ENCODE measurements at regions not wholly inside any gene's neighbourhood (a gene's known extent, or its start where the extent isn't known, plus 50 kb on each side); places are given as distances from the start of the nearest gene placed in this dataset.

DNA sequence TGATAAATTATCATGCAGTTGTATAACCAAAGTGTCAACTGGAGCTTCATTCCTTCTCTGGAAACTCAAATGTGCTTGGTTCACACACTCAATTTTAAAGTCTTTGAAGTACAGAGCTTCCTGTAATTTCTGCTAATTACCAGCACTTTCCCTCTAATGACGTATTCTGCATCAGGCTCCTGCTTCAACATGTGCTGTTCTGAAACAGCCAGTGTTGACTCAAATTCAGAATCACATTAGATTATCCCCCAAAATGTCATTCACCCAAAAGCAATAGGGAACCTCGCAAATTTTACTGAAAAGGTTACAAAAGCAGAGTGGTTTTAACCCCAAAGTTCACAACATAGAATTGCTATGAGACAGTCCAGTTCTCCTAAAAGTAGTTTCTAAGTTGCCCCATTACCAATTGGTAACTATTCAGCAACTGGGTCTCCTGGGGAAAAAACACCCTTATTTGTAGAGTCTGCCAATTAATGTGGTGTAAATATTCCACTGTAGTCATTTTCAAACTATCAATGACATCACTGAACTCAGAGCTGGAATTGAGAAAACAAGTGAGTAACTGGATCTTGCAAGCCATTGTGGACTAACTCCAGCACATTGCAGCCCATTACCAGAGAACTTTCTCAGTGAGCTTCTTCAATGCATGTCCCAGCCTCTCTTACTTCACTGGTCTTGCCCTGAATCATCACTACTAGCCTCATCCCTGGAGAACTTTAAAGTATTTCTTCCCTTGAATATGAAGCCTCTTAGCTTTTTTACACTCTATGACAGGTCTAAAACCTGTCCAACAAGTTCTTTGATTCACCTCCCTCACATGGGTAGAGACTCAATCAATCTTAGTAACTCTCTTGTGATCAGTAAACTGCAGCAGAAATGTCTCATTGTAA lies 955.4 kb downstream of the EFNB2 start:
- Histone ChIP-seq H3K4me3 (ENCODE audit: low read depth, low read length) (no peak overlapping the region), H3K36me3 (ENCODE audit: control insufficient read depth in 2 of 2, insufficient read depth in 1 of 2, low read length in 2 of 2) (no peaks in the 10 kb centered on the region), H3K27ac (ENCODE audit: extremely low read depth, low read depth, low read length) (no peak overlapping the region), H3K9me3 (ENCODE audit: control insufficient read depth, insufficient read depth, low read depth, low read length) (no peaks in the 10 kb centered on the region), H3K4me1 (ENCODE audit: control insufficient read depth, insufficient read depth, low read length) (no peaks in the 10 kb centered on the region)
- TF ChIP-seq ZNF292 (tag by site-specific recombination; IDR thresholded peaks at IDR 0.05; ENCODE audit: borderline replicate concordance, low read depth) (no peak), ZNF423 (tag by site-specific recombination; IDR thresholded peaks at IDR 0.05) (no peak), MYNN (tag by site-specific recombination; IDR thresholded peaks at IDR 0.05; ENCODE audit: borderline replicate concordance) (no peak), ZNF10 (tag by site-specific recombination; IDR thresholded peaks at IDR 0.05) (no peak), GLIS1 (tag by site-specific recombination; IDR thresholded peaks at IDR 0.05) (no peak), ZNF302 (tag by site-specific recombination; IDR thresholded peaks at IDR 0.05; ENCODE audit: low read depth) (no peak), ZNF404 (tag by site-specific recombination; IDR thresholded peaks at IDR 0.05) (no peak), ZNF777 (tag by site-specific recombination; IDR thresholded peaks at IDR 0.05; ENCODE audit: borderline replicate concordance) (no peak), ZNF549 (tag by site-specific recombination; IDR thresholded peaks at IDR 0.05) (no peak), YY2 (tag by site-specific recombination; IDR thresholded peaks at IDR 0.05) (no peak), ZNF175 (tag by site-specific recombination; IDR thresholded peaks at IDR 0.05) (no peak), ZNF19 (tag by site-specific recombination; IDR thresholded peaks at IDR 0.05; ENCODE audit: low read depth) (no peak)
- TF ChIP-seq, protein P1, sequence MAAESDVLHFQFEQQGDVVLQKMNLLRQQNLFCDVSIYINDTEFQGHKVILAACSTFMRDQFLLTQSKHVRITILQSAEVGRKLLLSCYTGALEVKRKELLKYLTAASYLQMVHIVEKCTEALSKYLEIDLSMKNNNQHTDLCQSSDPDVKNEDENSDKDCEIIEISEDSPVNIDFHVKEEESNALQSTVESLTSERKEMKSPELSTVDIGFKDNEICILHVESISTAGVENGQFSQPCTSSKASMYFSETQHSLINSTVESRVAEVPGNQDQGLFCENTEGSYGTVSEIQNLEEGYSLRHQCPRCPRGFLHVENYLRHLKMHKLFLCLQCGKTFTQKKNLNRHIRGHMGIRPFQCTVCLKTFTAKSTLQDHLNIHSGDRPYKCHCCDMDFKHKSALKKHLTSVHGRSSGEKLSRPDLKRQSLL (tag by site-specific recombination; IDR thresholded peaks at IDR 0.05): no peak
- TF ChIP-seq, protein P2, sequence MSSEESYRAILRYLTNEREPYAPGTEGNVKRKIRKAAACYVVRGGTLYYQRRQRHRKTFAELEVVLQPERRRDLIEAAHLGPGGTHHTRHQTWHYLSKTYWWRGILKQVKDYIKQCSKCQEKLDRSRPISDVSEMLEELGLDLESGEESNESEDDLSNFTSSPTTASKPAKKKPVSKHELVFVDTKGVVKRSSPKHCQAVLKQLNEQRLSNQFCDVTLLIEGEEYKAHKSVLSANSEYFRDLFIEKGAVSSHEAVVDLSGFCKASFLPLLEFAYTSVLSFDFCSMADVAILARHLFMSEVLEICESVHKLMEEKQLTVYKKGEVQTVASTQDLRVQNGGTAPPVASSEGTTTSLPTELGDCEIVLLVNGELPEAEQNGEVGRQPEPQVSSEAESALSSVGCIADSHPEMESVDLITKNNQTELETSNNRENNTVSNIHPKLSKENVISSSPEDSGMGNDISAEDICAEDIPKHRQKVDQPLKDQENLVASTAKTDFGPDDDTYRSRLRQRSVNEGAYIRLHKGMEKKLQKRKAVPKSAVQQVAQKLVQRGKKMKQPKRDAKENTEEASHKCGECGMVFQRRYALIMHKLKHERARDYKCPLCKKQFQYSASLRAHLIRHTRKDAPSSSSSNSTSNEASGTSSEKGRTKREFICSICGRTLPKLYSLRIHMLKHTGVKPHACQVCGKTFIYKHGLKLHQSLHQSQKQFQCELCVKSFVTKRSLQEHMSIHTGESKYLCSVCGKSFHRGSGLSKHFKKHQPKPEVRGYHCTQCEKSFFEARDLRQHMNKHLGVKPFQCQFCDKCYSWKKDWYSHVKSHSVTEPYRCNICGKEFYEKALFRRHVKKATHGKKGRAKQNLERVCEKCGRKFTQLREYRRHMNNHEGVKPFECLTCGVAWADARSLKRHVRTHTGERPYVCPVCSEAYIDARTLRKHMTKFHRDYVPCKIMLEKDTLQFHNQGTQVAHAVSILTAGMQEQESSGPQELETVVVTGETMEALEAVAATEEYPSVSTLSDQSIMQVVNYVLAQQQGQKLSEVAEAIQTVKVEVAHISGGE (tag by site-specific recombination; conservative IDR thresholded peaks at IDR 0.05; ENCODE audit: low read depth): no peak
- TF ChIP-seq, protein P3, sequence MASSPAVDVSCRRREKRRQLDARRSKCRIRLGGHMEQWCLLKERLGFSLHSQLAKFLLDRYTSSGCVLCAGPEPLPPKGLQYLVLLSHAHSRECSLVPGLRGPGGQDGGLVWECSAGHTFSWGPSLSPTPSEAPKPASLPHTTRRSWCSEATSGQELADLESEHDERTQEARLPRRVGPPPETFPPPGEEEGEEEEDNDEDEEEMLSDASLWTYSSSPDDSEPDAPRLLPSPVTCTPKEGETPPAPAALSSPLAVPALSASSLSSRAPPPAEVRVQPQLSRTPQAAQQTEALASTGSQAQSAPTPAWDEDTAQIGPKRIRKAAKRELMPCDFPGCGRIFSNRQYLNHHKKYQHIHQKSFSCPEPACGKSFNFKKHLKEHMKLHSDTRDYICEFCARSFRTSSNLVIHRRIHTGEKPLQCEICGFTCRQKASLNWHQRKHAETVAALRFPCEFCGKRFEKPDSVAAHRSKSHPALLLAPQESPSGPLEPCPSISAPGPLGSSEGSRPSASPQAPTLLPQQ (tag by site-specific recombination; IDR thresholded peaks at IDR 0.05): no peak
- TF ChIP-seq, protein P4, sequence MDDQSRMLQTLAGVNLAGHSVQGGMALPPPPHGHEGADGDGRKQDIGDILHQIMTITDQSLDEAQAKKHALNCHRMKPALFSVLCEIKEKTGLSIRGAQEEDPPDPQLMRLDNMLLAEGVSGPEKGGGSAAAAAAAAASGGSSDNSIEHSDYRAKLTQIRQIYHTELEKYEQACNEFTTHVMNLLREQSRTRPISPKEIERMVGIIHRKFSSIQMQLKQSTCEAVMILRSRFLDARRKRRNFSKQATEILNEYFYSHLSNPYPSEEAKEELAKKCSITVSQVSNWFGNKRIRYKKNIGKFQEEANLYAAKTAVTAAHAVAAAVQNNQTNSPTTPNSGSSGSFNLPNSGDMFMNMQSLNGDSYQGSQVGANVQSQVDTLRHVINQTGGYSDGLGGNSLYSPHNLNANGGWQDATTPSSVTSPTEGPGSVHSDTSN (CRISPR knock-in tag; IDR thresholded peaks at IDR 0.05): no peak
- ChIA-PET CTCF (interaction anchor here (0.6 to 1.3 kb wide), 2 partner anchors 9 to 1041 kb away, joined by 4 read pairs; no protein-coding TSS in a partner anchor), POLR2A (no interaction called here)

DNA sequence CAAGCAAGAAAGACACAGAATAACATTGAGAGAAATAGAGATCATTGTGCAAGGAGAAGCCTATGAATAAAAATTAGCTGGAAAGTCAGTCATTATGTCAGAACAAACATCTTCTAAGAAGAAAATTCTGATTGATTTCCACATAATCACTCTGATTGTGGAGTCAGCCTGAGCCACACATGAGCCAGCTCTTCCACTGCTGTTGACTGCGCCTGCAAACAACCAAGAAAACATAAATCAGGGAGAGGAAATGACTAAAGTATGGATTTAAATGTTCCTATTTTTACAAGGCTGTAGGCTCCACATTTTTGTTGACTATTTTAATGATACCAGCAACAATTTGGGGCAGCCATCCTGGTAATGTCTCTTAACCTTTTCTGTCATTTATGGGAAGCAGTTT lies 962.3 kb downstream of the EFNB2 start:
- no peaks in the 10 kb centered on the region for H3K4me1 ChIP-seq (ENCODE audit: control insufficient read depth, insufficient read depth, low read length)
- ChIA-PET POLR2A (no interaction called here), CTCF (no interaction called here)
- TF ChIP-seq, protein P5, sequence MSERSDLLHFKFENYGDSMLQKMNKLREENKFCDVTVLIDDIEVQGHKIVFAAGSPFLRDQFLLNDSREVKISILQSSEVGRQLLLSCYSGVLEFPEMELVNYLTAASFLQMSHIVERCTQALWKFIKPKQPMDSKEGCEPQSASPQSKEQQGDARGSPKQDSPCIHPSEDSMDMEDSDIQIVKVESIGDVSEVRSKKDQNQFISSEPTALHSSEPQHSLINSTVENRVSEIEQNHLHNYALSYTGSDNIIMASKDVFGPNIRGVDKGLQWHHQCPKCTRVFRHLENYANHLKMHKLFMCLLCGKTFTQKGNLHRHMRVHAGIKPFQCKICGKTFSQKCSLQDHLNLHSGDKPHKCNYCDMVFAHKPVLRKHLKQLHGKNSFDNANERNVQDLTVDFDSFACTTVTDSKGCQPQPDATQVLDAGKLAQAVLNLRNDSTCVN (tag by site-specific recombination; optimal IDR thresholded peaks at IDR 0.05): no peak
- no peak for TF ChIP-seq ZFP3 (tag by site-specific recombination; IDR thresholded peaks at IDR 0.05; ENCODE audit: low read depth)
- no peak for TF ChIP-seq ZNF138 (tag by site-specific recombination; IDR thresholded peaks at IDR 0.05; ENCODE audit: borderline replicate concordance)
- TF ChIP-seq ZNF837 (tag by site-specific recombination; IDR thresholded peaks at IDR 0.05): no peak
- TF ChIP-seq, protein P6, sequence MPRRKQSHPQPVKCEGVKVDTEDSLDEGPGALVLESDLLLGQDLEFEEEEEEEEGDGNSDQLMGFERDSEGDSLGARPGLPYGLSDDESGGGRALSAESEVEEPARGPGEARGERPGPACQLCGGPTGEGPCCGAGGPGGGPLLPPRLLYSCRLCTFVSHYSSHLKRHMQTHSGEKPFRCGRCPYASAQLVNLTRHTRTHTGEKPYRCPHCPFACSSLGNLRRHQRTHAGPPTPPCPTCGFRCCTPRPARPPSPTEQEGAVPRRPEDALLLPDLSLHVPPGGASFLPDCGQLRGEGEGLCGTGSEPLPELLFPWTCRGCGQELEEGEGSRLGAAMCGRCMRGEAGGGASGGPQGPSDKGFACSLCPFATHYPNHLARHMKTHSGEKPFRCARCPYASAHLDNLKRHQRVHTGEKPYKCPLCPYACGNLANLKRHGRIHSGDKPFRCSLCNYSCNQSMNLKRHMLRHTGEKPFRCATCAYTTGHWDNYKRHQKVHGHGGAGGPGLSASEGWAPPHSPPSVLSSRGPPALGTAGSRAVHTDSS (tag by site-specific recombination; IDR thresholded peaks at IDR 0.05): no peak
- no peak overlapping the region for H3K27ac ChIP-seq (ENCODE audit: extremely low read depth, low read depth, low read length)
- H3K4me3 ChIP-seq (ENCODE audit: low read depth, low read length): no peak overlapping the region
- no peaks in the 10 kb centered on the region for H3K36me3 ChIP-seq (ENCODE audit: control insufficient read depth in 2 of 2, insufficient read depth in 1 of 2, low read length in 2 of 2)
- no peaks in the 10 kb centered on the region for H3K9me3 ChIP-seq (ENCODE audit: control insufficient read depth, insufficient read depth, low read depth, low read length)
